OCI-LY1 (cell line): ENCODE measurements at regions not wholly inside any gene's neighbourhood (a gene's known extent, or its start where the extent isn't known, plus 50 kb on each side); places are given as distances from the start of the nearest gene placed in this dataset.

Experiments used
- H2AFZ ChIP-seq: fragments of 200-600 bp; sonication (generic), shearing (Covaris generic); 2 replicates; pipeline ENCODE4 v1.6.0; 2014; ENCODE audit warnings: antibody characterized with exemption, mild to moderate bottlenecking, low read length
- H3F3A ChIP-seq: fragments of 200-600 bp; sonication (generic), shearing (Covaris generic); 2 replicates; pipeline ENCODE4 v1.6.0; 2014; ENCODE audit warnings: mild to moderate bottlenecking, antibody characterized with exemption, low read length, moderate library complexity; ENCODE audit not compliant: insufficient read depth
- H3K27ac ChIP-seq: fragments of 200-600 bp; sonication (generic); 2 replicates; pipeline ENCODE4 v1.5.1; 2014; ENCODE audit warnings: low read length, mixed run types, mild to moderate bottlenecking, low read depth; ENCODE audit not compliant: poor library complexity, severe bottlenecking
- H3K27me3 ChIP-seq: fragments of 200-600 bp; sonication (generic); 2 replicates; pipeline ENCODE4 v1.6.0; 2014; ENCODE audit warnings: antibody characterized with exemption, mild to moderate bottlenecking, low read length, moderate library complexity; ENCODE audit not compliant: insufficient read depth
- H3K36me3 ChIP-seq: fragments of 200-600 bp; sonication (generic); 2 replicates; pipeline ENCODE4 v1.6.1; 2014; ENCODE audit warnings: mild to moderate bottlenecking, antibody characterized with exemption, low read length, moderate library complexity, mixed read lengths; ENCODE audit not compliant: insufficient read depth
- H3K4me1 ChIP-seq: fragments of 200-600 bp; sonication (generic); 2 replicates; pipeline ENCODE4 v1.5.1; 2014; ENCODE audit warnings: mild to moderate bottlenecking, low read length, moderate library complexity; ENCODE audit not compliant: insufficient read depth, severe bottlenecking
- H3K4me2 ChIP-seq: fragments of 200-600 bp; sonication (generic), shearing (Covaris generic); 2 replicates; pipeline ENCODE4 v1.6.1; 2014; ENCODE audit warnings: low read length
- H3K4me3 ChIP-seq: fragments of 200-600 bp; sonication (generic); 2 replicates; pipeline ENCODE4 v1.5.1; 2014; ENCODE audit warnings: low read length, low read depth, mild to moderate bottlenecking, mixed read lengths; ENCODE audit not compliant: poor library complexity, severe bottlenecking
- H3K79me2 ChIP-seq: fragments of 200-600 bp; shearing (Covaris generic); 2 replicates; pipeline ENCODE4 v1.6.1; 2016; ENCODE audit warnings: mixed run types, low read length, mixed read lengths; ENCODE audit not compliant: insufficient read depth
- H3K9ac ChIP-seq: fragments of 200-600 bp; sonication (generic), shearing (Covaris generic); 2 replicates; pipeline ENCODE4 v1.6.1; 2014; ENCODE audit warnings: mild to moderate bottlenecking, low read length, mixed read lengths
- H3K9me2 ChIP-seq: fragments of 200-600 bp; sonication (generic), shearing (Covaris generic); 2 replicates; pipeline ENCODE4 v1.6.1; 2014; ENCODE audit warnings: low read depth, mild to moderate bottlenecking, low read length, mixed read lengths
- H3K9me3 ChIP-seq: fragments of 200-600 bp; shearing (Covaris generic); 2 replicates; pipeline ENCODE4 v1.6.1; 2014; ENCODE audit warnings: low read length, mixed read lengths
- H4K20me1 ChIP-seq: fragments of 200-600 bp; sonication (generic), shearing (Covaris generic); 2 replicates; pipeline ENCODE4 v1.6.0; 2016; ENCODE audit warnings: mild to moderate bottlenecking, low read length; ENCODE audit not compliant: insufficient read depth
- EZH2 ChIP-seq: fragments of 200-600 bp; sonication (generic), shearing (Covaris generic); IDR thresholded peaks from 2 replicates; pipeline ENCODE4 v1.8.0; 2017; ENCODE audit warnings: borderline replicate concordance, mixed run types, mild to moderate bottlenecking, antibody characterized with exemption, low read length, moderate library complexity, mixed read lengths
- TF ChIP-seq, protein P1 (sequence below): fragments of 200-600 bp; sonication (generic), shearing (Covaris generic); IDR thresholded peaks from 2 replicates; pipeline ENCODE4 v1.5.1; 2017; ENCODE audit warnings: mild to moderate bottlenecking, antibody characterized with exemption, low read length, moderate library complexity, mixed read lengths

DNA sequence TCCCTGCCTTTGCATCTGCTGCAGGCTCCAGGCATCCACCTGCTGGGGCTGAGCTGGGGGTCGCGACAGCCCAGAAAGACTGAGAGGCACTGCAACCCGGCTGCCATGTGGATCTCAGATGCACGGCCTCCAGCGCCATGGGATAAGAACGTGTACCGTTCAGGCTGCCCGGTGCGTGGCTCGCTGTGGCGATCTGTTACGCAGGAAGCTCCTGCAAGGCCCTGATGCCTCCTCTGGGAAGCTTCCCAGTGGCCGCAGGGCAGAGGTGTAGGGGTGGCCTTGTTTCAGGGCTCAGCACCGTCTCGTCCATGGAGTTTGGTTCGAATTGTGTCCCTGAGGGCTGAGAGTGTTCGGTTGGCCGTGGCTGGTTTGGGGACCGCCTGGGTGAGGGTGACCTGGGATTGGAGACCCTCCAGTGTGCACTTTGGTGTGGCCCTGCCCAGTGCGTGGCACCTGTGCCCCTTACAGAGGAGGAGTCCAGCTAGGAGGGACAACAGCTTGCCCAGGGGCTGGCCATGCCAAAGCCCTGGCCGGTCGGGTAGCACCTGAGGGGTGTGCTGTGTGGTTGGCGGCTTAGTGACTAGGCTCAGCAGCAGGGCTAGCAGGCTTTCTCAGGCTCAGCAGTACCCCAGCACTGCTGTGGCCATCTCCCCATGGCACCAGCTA lies 1184.5 kb downstream of the BRD1 start:
- Histone ChIP-seq H2AFZ (no peak overlapping the region), H3K36me3 (no peaks in the 10 kb centered on the region), H3K79me2 (no peaks in the 10 kb centered on the region), H3K4me3 (no peak overlapping the region), H3K27me3 (no peaks in the 10 kb centered on the region), H3F3A (no peaks in the 10 kb centered on the region), H3K27ac (no peak overlapping the region), H3K4me2 (no peak overlapping the region), H3K4me1 (no peaks in the 10 kb centered on the region), H3K9me2 (no peaks in the 10 kb centered on the region), H3K9ac (no peak overlapping the region), H4K20me1 (no peaks in the 10 kb centered on the region), H3K9me3 (no peaks in the 10 kb centered on the region)
- no peak for TF ChIP-seq EZH2
- TF ChIP-seq, protein P1, sequence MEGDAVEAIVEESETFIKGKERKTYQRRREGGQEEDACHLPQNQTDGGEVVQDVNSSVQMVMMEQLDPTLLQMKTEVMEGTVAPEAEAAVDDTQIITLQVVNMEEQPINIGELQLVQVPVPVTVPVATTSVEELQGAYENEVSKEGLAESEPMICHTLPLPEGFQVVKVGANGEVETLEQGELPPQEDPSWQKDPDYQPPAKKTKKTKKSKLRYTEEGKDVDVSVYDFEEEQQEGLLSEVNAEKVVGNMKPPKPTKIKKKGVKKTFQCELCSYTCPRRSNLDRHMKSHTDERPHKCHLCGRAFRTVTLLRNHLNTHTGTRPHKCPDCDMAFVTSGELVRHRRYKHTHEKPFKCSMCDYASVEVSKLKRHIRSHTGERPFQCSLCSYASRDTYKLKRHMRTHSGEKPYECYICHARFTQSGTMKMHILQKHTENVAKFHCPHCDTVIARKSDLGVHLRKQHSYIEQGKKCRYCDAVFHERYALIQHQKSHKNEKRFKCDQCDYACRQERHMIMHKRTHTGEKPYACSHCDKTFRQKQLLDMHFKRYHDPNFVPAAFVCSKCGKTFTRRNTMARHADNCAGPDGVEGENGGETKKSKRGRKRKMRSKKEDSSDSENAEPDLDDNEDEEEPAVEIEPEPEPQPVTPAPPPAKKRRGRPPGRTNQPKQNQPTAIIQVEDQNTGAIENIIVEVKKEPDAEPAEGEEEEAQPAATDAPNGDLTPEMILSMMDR = no peak

GRCh38 chr22:48642550-48642949 lies 1185.1 kb downstream of the BRD1 start:
- Histone ChIP-seq H3K4me2 (no peak overlapping the region), H3K9ac (no peak overlapping the region), H3K9me3 (no peaks in the 10 kb centered on the region)

DNA sequence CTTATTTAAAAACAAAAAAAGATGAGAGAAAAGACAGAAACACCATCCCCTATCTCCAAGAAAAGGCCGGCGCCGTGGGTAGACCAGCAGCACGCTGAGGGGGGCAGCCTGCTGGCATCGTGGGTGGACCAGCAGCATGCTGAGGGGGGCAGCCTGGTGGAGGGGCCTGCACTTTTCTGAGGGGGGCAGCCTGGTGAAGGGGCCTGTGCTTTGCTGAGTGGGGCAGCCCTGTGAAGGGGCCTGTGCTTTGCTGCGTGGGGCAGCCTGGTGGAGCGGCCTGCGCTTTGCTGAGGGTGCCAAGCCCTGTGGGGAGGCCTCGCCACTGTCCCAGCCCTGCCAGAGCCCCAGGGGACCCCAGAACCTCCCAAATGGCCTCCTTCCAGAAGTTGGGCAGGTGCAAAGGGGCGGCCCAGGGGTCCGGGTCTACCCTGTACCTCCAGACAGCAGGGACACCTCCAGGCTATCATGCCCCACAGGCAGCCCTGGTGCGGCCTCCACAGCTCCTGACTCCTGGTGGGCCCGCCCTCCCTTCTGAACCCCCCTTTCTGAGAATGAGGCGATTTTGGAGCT lies 1185.7 kb downstream of the BRD1 start:
- H3K36me3 ChIP-seq = no peaks in the 10 kb centered on the region
- H3K4me2 ChIP-seq = no peak overlapping the region
- H3K9me2 ChIP-seq = no peaks in the 10 kb centered on the region
- no peaks in the 10 kb centered on the region for H4K20me1 ChIP-seq
- H3K79me2 ChIP-seq = no peaks in the 10 kb centered on the region
- H3K9me3 ChIP-seq = no peaks in the 10 kb centered on the region
- no peaks in the 10 kb centered on the region for H3K27me3 ChIP-seq
- H3K9ac ChIP-seq = no peak overlapping the region
- H3K27ac ChIP-seq = no peak overlapping the region
- H2AFZ ChIP-seq = no peak overlapping the region
- H3K4me3 ChIP-seq = no peak overlapping the region
- no peaks in the 10 kb centered on the region for H3F3A ChIP-seq
- no peak for TF ChIP-seq EZH2
- TF ChIP-seq, protein P1 = no peak
- H3K4me1 ChIP-seq = no peaks in the 10 kb centered on the region

More at GRCh38 chr22:48642550-48642949, 1185.1 kb downstream of the BRD1 start:
- TF ChIP-seq, protein P1 = no peak
- no peak for TF ChIP-seq EZH2
- H3K4me3 ChIP-seq = no peak overlapping the region
- H3K4me1 ChIP-seq = no peaks in the 10 kb centered on the region
- H4K20me1 ChIP-seq = no peaks in the 10 kb centered on the region
- H3K27me3 ChIP-seq = no peaks in the 10 kb centered on the region
- H3F3A ChIP-seq = no peaks in the 10 kb centered on the region
- no peaks in the 10 kb centered on the region for H3K9me2 ChIP-seq
- H3K79me2 ChIP-seq = no peaks in the 10 kb centered on the region
- no peaks in the 10 kb centered on the region for H3K36me3 ChIP-seq
- no peak overlapping the region for H3K27ac ChIP-seq
- H2AFZ ChIP-seq = no peak overlapping the region
